NCI-H446 treated with DMSO at 0.1 percent for 48 hours (cell line): ENCODE measurements at regions not wholly inside any gene's neighbourhood (a gene's known extent, or its start where the extent isn't known, plus 50 kb on each side); places are given as distances from the start of the nearest gene placed in this dataset.
"Not testable (repeated sequence)": the region's sequence is repeated elsewhere in the genome, so short reads cannot be mapped to it uniquely, and the experiment has no call there.

ENCODE experiments used
- DNase-seq: peaks from one replicate; lab custom pipeline; 2025; lab: John Stamatoyannopoulos, UW

DNA sequence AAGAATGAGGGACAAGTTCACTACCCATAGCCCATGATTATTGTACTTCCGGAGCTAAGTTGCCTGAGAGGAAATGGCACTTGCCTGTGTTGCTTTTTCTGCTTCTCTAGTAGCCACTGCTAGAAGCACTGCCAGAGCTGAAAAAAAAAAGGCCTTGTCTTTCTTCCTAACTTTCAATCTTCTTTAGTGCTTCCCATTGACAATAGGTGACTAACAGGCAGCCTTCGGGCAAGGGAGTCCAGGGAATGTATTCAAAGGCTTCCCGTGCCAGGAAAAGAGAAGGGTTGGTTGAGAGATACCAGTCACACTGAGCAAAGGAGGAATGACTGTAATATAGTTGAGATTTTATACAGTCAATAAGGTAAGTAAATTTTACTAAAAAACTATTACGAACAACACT is 242.0 kb downstream of the CALCRL start:
- no peak for DNase-seq

DNA sequence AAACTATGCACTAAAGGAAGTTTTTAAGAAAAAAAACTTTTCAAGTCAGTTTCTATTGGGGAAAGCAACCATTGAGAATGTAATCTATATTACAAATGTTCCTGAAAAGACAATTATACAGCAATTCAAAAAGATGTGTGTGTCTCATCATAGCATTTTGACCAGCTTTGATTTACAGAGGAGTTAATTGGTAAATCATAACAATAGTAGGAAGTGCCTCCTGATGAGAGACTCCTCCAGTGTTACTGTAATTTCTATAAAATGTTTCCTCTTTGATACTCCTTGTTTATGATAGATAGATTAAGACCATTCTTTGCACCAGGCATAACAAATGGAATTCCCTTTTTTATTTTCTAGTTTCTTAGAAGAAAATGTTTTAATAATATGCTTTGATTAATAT is 249.9 kb downstream of the CALCRL start:
- DNase-seq, result no peak

DNA sequence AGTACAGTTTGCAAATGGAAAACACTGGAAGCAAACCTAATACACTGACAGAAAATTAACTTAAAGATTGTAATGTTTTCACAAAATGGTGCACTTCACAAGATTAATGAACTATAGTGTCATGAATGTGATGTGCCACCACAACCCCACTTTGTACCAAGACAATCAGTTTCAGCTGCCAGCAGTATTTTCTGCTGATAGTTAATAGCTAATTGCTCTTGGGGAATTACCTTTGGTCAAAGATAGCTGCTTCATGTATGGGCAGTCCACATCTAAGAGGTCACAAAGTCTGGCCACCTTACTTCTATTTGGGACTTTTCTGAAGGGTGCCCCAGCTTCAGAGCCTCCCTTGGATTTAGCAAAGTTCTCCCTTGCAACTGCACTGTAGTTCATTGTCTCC is 254.0 kb downstream of the CALCRL start:
- DNase-seq, result no peak

DNA sequence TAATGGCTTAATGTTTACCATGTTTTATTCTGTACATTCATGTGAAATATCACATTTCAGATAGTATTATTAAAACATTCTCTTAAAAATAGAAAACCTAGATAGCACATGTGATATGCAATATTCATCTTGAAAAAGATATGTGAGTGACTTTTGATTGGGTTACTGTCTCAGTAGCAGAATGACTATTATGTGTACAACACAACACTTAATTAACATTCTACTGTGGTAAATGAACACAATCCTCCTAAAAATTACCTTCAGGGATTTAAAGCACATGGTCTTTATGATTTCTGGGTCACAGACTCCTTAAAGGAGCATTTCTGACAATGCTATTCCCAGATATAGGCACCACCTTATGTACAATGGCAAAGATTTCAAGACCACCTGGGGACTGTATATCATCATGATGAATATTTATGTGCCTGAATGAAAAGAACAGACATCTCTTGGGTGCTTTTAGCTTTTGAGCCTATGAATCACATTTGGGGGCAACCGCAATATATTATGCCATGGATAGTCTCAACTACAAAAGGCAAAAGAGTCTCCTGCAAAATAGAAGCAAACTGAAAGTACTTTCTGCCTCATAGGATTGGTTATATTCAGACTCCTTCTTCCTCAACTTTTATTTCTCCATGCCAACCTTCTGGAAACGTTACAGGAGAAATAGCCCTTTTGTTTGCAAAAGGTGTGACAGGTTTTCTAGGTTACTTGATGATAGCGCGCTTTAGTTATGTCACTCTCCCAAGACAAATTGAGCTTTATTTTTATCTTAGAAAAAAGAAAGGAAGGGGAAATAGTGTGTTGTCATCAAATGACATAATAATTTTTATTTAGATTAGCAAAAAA is 259.0 kb downstream of the CALCRL start:
- no peak for DNase-seq

DNA sequence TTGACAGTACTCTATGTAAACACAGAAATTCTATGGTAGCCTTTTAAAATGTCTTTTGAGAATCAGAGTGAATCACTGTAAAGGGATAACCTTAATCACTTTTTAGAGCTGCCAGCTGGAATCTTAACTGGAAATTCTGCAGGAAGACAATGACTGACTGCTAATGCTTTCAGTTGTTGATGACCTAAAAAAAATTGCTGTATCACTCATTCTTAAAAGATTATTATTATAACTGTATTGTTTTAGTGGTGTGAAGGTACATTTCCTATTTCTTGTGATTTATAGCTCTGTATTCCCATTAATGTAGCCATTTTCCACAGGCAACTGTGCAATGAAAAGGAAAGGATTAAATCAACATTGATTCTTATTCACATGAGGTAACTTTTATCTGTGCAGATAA is 260.5 kb downstream of the CALCRL start:
- no peak for DNase-seq

DNA sequence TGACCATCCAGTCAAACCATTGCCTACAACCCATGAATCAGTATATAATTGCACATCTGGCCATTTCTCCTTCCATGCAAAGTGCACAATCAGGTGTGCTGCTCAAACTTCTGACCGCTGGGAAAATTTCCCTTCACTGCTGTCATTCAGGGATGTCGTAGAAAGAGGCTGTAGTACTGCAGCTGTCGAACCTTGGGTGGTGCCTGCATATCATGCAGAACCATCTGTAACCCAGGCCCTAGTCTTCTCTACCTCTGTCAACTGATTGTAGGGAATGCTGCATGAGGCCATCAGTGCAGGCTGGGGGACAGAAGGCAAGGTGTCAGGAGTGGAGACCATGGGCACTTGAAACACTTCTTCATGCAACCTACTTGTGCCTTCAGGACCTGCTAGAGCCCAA is 267.5 kb downstream of the CALCRL start:
- DNase-seq, result no peak

DNA sequence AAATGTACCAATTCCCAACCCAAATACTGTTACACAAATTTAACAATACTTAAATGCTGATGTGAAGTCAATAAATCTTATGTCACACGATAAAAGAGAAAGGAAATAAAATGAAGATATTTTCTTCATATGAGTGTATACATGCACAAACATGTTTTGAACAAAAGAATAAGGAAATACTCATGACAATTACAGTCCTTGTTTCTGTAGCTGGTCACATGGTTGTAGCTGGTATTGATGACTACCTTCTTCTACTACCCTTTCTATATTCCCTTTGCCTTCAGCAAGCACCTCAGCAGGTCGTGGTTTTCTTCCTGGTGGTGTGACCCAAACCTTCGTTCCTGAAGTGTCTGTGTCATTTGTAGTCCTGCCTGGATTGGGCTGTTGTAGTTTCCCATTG is 269.2 kb downstream of the CALCRL start:
- DNase-seq, result not testable (repeated sequence)

DNA sequence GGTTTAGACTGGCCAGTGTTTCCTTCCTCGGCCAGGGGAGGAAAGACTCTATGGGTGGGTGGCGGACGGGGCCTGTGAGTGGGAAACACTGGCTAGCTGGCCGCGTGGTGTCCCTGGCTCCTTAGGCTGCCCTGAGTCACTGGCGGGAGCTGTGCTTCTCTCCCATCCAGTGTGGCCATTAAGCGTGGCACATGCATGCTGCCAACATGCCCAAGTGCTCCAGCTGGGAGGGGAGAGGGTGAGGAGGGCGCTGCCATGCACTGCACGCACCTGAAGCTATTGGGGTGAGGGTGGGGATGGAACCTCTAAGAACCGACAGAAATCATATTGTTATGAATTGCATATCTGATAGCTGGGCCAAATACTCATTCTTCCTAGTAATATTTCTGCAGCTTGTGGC is 270.8 kb downstream of the CALCRL start:
- DNase-seq, result no peak

DNA sequence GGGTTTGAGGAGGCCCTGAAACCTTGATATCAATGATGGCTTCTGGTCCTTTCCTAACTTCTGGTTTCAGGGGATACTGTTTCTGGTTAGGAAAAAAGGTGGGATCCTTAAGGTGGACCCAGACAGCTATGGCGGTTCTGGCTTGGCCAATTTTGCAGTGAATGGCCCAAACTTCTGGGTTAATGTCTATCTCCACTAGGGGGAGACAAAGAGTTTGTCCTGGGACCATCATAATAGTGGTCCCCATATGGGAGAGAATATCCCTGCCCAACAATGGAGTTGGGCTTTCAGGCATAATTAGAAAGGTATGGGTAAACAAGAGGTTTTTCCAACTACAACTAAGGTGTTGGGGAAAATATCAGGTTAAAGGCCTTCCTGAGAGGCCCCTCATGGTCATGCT is 273.5 kb downstream of the CALCRL start:
- no peak for DNase-seq

DNA sequence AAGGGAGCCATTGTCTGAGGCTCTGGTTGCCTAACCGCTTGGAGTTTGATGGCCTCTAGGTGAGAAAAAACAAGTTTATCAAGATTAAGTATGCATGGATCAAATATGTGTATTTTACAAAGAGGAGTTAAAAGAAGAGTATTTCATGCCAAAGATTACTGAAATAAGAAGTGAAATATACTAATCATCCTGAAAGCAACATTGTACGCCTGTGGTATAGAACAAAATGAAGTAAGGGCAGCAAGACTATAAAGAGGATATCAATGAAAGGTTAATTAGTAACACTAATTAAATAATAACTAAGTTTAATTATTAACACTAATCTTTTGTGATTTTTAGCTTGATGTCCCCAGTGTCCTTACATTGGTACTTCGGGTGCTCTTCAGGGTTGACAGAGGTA is 276.7 kb downstream of the CALCRL start:
- no peak for DNase-seq

DNA sequence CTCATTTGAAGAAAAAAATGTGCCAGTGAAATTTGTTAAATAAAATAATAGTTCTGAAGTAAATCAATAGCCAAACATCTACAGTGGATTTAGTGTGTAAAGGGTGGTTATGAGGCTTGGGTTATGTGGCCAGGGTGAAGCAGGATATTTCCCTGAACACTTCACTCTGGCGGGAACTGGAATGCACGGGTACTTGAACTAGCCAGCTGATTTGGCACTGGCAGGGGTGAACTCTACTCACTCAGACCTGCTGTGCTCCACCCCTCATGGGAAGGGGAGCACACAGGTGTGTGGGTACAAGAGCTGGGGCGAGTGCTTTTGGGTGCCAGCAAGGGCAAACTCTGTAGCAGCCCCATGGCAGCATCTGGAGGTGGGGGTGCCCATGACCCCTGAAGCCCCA is 278.2 kb downstream of the CALCRL start:
- DNase-seq, result no peak

DNA sequence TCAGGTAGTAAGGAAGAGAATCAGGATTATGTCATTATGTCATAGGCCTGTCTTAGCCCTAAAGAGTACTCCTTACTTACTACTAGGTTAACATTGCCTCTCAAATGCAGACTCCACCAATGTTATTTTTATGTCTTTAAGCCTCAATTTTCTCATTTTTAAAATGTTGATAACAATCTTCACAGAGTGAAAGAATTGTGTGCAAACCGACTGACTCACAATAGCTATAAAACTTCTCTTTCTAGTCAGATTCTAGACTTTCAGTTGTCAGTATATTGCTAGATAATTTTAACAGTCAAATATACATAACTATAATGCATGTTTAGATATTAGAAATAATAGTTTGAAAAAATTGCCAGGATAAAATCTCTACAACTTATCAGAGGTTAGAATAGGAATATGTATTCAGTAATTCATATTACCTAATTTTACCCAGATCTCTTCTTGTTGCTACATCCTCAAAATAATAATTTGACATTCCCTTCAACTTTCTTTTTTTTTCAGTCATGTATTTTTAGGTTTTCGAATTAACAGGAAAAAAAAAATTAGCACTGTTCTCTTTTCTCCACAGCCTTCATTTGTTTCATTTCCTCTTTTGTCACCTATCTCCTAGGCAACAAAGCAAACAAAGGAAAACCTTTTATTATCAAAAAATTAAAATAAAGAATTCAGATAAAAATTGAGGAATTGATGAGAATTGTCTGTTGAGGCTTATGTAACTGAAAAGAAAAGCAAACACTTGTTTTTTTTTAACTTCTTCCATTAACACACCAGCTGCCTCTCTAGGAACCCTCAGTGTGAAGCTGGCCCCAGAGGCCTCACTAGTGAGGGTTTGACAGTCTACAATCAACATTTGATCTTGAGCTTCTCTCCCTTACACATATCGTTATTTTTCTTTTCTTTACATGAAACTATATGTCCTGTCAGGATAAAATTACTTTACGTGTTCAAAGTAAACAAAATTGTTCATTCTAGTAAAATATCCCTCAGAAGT is 279.0 kb downstream of the CALCRL start:
- DNase-seq, result no peak

DNA sequence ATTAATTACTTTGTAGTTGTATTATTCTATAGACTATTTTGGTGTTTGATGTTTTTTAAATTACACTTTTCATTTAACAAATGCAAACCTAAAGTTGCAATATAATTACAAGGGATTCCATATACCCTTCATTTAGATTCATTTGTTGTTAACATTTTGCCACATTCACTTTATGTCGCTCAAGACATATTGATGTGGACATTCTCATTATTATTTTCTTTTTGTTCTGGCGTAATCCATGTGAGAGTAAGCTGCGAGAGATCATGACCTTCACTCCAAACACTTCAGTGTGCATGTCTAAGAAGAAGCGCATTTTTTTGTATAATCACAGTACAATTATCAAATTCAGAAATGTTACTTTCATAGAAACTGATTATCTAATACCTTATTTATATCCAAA is 280.6 kb downstream of the CALCRL start:
- no peak for DNase-seq

DNA sequence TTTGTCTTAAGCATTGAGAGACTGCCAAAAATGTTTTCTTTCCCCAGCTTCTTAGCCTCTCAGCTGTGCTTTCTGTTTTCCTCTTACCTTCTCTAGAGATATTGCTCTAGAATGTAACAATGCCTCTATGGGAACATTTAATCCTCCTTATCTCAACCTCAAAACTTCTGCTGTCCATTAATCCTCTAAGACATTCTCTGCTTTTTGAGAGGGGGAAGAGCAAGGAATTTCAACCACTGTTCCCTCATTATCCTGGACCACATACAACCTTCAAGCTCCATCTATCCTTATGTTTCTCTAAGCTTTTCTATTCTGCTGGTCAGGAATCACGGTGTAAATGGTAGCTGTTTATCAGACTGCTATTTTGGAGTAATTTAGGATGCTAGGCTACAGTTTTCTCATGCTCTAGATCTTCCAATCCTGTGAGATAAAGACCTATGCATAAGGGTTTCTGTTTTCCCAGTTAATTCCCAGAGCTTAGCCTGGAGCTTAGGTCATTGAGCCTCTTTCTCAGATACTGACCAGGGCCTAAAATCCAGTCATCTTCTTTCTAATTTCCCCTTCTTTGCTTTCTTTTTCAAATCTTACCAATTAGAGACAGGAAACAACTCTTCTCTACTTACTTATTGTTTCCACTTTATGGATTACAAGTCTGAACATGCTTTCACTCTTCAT is 282.0 kb downstream of the CALCRL start:
- no peak for DNase-seq

DNA sequence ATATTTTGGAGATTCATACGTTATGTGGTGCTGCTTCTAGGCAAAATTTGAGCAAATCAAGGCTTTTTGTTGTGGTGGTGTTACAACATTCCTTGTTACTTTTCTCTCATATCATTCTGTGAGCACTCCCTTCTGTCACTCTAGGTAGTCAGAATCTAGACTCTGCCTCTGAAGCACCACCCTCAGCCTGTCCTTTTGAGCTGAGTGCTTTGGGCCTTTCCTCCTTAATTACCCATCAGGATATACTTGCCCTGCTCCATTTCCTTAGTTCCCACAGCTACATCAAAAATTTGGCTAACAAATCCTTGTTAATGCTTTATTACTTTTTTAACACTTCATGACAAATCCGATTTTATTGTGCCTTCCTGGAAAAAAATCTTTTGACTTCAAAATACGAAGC is 289.6 kb downstream of the CALCRL start:
- no peak for DNase-seq

DNA sequence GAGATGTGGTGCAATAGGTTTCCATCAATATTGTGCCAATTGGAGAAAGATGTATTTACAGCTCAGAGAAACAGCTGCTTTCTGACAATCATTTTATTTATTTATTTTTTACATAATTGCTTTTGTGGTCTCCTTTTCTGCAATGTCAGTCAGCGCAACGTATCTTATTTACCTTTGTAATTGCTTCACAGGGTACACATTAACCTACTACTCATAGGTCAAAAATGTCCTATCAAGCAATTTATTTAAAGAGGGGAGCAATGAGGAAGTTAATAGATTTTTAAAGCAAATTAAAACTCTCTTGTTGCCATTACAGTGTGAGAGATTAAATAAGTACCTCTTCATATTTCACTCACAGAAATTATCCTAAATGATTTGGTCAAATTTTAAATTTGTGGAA is 291.0 kb downstream of the CALCRL start:
- no peak for DNase-seq

DNA sequence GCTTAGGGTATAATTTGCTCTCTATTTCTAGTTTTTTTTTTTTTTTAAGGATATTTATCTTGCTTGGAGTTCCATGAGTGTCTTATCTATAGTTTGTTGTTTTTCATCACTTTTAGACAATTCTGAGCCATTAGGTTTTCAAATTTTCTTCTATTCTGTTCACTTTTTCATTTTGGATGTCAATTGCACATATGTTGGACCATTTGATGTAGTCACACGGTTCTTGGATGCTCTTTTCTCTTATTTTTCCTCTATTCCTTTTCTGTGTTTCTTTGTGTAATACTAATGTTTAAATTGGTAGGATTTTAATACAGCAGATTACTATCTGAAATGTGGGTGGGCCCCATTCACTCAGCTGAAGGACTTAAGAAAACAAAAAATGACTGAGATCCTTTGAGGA is 292.6 kb downstream of the CALCRL start:
- no peak for DNase-seq

DNA sequence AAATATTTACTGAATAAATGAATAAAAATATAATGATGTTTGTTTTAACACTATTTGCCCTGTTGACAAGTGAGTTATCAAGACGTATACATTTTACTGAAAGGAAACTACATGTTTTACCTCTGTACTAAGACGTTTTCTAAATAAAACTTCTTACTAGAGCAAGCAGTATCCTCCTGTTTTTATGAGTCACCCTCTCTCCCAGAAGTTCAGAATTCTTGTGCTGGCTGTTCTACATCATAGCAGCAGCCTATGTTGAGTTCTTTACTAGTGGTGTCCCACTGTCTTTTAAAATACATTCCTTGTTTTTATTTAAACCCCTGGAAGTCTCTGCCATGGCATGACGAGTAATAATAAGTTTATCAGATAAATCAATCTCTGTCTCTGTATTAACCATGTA is 297.4 kb downstream of the CALCRL start:
- no peak for DNase-seq

DNA sequence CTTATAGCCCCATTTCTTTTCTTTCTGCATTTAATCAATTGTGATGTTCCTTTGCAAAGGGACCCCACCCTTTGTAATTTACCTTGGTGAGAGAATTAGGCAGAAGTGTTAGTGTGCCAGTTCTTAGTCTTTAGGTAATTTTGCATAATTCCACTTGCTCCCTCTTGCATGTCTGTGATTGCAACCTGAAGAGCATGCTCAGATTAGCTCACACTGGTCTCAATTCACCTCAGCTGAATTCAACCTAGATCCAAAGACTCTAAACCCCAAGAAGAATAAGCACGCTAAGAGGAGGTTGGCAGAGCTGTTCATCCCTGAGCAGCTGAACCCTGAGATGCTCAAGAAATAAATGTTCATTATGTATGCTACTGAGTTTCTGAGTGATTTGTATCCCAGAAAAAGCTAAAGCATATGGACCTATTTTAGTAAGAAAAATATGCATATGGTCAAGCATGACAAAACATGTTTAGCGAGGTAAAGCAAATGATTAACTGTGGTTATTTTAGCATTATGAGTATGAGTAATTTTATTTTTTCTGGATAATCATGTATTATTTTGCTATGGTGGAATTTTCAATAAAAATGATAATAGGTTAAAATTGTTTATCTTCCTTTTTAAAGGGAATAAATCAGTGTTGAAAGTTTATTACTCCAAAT is 299.2 kb upstream of the ZSWIM2 start:
- peak; percentile 44 for DNase-seq

DNA sequence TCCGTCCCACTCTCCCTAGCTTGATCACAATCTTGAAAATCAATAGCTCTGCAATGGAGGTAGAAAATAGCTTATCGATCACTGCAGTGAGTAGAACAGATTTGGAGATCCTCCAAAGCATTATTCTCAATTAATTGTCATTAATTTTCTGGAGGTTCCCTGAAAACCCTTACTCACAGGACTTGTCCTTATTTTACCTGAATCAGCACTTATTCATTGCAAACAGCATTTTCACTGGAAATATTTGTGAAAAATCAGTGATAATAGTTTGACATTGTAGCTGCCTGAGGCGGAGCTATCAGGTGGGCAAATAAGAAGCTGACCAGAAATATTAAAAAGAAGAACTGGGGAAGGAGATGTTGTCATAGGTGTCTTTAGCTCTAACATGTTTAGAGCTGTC is 294.6 kb upstream of the ZSWIM2 start:
- DNase-seq, result no peak

DNA sequence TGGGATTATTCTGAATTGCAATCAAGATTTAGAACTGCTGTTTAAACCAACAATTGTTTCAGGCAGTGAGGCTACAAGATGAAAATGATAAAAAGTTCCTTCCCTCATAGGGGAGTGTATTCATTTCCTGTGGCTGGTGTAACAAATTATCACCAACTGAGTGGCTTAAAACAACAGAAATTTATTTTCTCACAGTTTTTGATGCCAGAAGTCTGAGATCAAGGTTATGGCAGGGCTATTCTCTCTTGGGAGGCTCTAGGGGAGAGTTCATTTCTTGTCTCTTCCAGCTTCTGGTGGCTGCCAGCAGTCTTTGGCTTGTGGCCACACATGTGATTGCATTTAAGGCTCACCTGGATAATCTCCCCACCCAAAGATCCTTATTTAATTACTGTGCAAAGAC is 290.5 kb upstream of the ZSWIM2 start:
- DNase-seq, result peak; percentile 3

DNA sequence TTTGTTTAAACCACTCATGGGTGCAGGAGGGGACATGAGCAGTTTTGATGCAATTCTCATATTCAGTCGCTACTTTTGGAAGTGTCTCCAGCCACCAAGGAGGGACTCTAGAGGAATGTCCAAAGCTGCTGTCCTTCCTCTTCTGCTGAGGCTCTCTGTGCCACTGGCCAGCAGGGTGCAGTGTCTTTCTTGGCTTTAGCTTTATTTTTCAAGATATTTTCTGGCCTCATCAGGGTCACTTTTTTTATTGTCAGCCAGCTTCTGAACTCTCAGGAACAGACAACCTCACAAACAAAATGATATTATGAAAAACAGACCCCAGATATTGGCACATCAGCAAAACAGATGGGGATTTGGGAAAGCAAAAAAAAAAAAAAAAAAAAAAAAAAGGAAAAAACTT is 289.3 kb upstream of the ZSWIM2 start:
- peak; percentile 33 for DNase-seq
